MM.1S (cell line): ENCODE measurements at regions not wholly inside any gene's neighbourhood (a gene's known extent, or its start where the extent isn't known, plus 50 kb on each side); places are given as distances from the start of the nearest gene placed in this dataset.

ENCODE experiments used
- DNase-seq: peaks from one replicate; pipeline ENCODE4 v3.0.0-alpha.2; 2015
- H2AFZ ChIP-seq: fragments of 300-600 bp; sonication (generic); 2 replicates; pipeline ENCODE4 v1.6.0; 2016; ENCODE audit warnings: antibody characterized with exemption, low read length
- H3F3A ChIP-seq: fragments of 300-600 bp; sonication (generic); 2 replicates; pipeline ENCODE4 v1.6.1; 2016; ENCODE audit warnings: mild to moderate bottlenecking, antibody characterized with exemption, low read length, moderate library complexity, mixed read lengths; ENCODE audit not compliant: insufficient read depth
- H3K27ac ChIP-seq: fragments of 300-600 bp; sonication (generic); 2 replicates; pipeline ENCODE4 v1.5.1; 2016; ENCODE audit warnings: mild to moderate bottlenecking, low read length
- H3K27me3 ChIP-seq: fragments of 300-600 bp; sonication (generic); replicated peaks from 2 replicates; pipeline ENCODE4 v1.6.0; 2016; ENCODE audit warnings: low read length; ENCODE audit not compliant: insufficient read depth
- H3K36me3 ChIP-seq: fragments of 300-600 bp; sonication (generic); replicated peaks from 2 replicates; pipeline ENCODE4 v1.6.1; 2016; ENCODE audit warnings: mild to moderate bottlenecking, low read length, mixed read lengths; ENCODE audit not compliant: insufficient read depth
- H3K4me1 ChIP-seq: fragments of 300-600 bp; sonication (generic); 2 replicates; pipeline ENCODE4 v1.6.1; 2016; ENCODE audit warnings: low read length, mixed read lengths
- H3K4me2 ChIP-seq: fragments of 300-600 bp; sonication (generic); 2 replicates; pipeline ENCODE4 v1.6.0; 2016; ENCODE audit warnings: low read depth, low read length
- H3K4me3 ChIP-seq: fragments of 300-600 bp; sonication (generic); 2 replicates; pipeline ENCODE4 v1.5.1; 2016; ENCODE audit warnings: low read length, mixed read lengths
- H3K79me2 ChIP-seq: fragments of 300-600 bp; sonication (generic); 2 replicates; pipeline ENCODE4 v1.6.1; 2016; ENCODE audit warnings: mixed run types, low read length, mixed read lengths
- H3K9ac ChIP-seq: fragments of 300-600 bp; sonication (generic); 2 replicates; pipeline ENCODE4 v1.6.1; 2016; ENCODE audit warnings: low read length, mixed read lengths
- H3K9me2 ChIP-seq: fragments of 300-600 bp; sonication (generic); replicated peaks from 2 replicates; pipeline ENCODE4 v1.6.1; 2016; ENCODE audit warnings: mild to moderate bottlenecking, low read length, mixed read lengths; ENCODE audit not compliant: insufficient read depth
- H3K9me3 ChIP-seq: fragments of 300-600 bp; sonication (generic); replicated peaks from 2 replicates; pipeline ENCODE4 v1.6.1; 2016; ENCODE audit warnings: mild to moderate bottlenecking, low read length, mixed read lengths; ENCODE audit not compliant: insufficient read depth
- H4K20me1 ChIP-seq: fragments of 300-600 bp; sonication (generic); 2 replicates; pipeline ENCODE4 v1.6.1; 2016; ENCODE audit warnings: mild to moderate bottlenecking, low read length, moderate library complexity, mixed read lengths; ENCODE audit not compliant: insufficient read depth
- EZH2 ChIP-seq: fragments of 300-600 bp; sonication (generic); optimal IDR thresholded peaks from 2 replicates; pipeline ENCODE3; 2017; ENCODE audit warnings: low read depth, mild to moderate bottlenecking, antibody characterized with exemption, low read length, mixed read lengths
- EZH2phosphoT487 ChIP-seq: fragments of 300-600 bp; sonication (generic); IDR thresholded peaks from 2 replicates; pipeline ENCODE4 v1.6.1; 2018; ENCODE audit warnings: antibody characterized with exemption, low read length
- TF ChIP-seq, protein P1 (sequence below): fragments of 300-600 bp; sonication (generic); IDR thresholded peaks from 2 replicates; pipeline ENCODE4 v1.5.1; 2016; ENCODE audit warnings: antibody characterized with exemption, low read length, mixed read lengths

DNA sequence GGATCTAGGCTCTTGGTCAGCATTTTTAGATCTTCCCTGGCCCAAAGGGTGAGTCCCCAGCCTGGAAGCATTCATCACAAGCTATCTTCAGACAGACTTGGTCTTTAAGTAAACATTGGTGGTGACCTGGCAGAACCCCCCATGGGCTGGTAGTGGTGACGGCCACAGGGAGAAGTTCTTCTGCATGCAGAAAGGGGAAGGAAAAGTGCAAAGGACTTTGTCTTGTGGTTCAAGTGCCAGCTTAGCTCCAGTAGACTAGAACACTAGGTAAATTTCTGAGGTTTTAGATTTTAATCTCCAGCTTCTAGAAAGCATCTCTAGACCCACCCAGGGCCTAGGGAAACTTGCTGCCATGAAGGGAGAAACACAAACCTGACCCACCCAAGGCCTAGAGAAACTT is 584.0 kb downstream of the CHSY3 start:
- no peak overlapping the region for H3K4me2 ChIP-seq
- H3K4me1 ChIP-seq, result no peaks in the 10 kb centered on the region
- no peak for DNase-seq
- H3F3A ChIP-seq, result no peaks in the 10 kb centered on the region
- no peak overlapping the region for H3K27ac ChIP-seq
- no peaks in the 10 kb centered on the region for H3K9me3 ChIP-seq
- no peak for TF ChIP-seq EZH2phosphoT487
- TF ChIP-seq EZH2, result no peak
- TF ChIP-seq, protein P1, sequence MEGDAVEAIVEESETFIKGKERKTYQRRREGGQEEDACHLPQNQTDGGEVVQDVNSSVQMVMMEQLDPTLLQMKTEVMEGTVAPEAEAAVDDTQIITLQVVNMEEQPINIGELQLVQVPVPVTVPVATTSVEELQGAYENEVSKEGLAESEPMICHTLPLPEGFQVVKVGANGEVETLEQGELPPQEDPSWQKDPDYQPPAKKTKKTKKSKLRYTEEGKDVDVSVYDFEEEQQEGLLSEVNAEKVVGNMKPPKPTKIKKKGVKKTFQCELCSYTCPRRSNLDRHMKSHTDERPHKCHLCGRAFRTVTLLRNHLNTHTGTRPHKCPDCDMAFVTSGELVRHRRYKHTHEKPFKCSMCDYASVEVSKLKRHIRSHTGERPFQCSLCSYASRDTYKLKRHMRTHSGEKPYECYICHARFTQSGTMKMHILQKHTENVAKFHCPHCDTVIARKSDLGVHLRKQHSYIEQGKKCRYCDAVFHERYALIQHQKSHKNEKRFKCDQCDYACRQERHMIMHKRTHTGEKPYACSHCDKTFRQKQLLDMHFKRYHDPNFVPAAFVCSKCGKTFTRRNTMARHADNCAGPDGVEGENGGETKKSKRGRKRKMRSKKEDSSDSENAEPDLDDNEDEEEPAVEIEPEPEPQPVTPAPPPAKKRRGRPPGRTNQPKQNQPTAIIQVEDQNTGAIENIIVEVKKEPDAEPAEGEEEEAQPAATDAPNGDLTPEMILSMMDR, result no peak
- no peaks in the 10 kb centered on the region for H3K79me2 ChIP-seq
- no peak overlapping the region for H3K4me3 ChIP-seq
- H3K36me3 ChIP-seq, result no peaks in the 10 kb centered on the region
- H4K20me1 ChIP-seq, result no peaks in the 10 kb centered on the region
- no peaks in the 10 kb centered on the region for H3K9me2 ChIP-seq
- no peak overlapping the region for H3K9ac ChIP-seq
- H3K27me3 ChIP-seq, result no peaks in the 10 kb centered on the region
- H2AFZ ChIP-seq, result no peak overlapping the region

DNA sequence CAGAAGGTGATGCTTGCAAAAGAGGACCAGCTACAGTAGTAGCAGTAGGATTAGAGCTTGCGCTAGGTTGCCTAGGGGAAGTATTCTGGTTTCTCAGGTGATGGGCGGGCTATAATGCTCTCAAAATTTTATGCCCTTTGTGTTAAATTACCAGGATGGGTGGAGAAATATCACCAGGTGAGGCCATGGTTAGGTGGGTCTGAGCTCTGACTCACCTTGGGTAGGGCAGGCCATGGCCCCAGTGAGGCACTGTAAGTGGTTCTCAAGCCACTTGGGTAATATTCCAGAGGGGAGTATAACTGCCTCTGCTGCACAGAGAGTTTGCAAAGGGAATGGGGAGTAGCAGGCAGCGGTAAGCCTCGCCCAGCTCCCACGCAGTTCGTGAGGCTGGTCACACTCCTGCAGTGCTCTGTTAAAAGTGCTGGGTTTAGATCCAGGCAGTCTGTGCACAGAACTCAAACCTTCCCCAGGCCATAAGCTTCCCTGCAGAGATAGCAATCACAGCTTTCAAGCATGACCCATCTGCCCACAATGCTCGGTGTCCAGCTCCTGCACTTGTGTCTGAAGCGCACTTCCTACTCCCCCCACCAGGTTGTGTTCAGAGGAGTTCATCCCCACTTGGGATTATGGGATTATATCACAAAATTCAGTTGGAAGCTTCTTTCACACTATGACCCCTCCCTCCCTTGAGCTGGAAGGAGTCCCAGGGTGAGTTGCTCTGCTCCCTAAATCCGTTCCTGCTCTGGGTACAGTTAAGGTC is 575.0 kb downstream of the CHSY3 start:
- Histone ChIP-seq H2AFZ (no peak overlapping the region), H3K36me3 (no peaks in the 10 kb centered on the region)
- no peak for TF ChIP-seq EZH2

DNA sequence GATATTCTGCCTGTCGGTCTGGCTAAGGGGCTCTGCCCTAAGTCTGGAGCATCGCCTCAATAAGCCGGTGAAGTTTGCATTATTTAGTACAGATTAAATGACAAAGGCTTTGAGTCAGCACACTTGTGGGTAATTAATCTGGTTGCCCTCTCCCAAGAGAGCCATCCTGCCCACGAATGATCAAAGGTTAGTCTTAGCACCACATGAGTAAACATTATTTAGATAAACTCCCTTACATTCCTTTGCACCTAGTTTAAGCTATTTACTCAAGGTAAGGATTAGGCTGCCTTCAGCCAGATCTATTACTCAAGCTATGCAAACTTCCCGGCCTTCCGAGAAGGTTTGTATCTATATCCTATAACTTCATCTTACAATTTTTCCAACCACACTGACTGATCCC is 572.1 kb downstream of the CHSY3 start:
- no peaks in the 10 kb centered on the region for H4K20me1 ChIP-seq
- no peak for TF ChIP-seq EZH2
- TF ChIP-seq, protein P1, result no peak
- no peak for TF ChIP-seq EZH2phosphoT487
- H3K27ac ChIP-seq, result no peak overlapping the region
- no peak overlapping the region for H2AFZ ChIP-seq
- DNase-seq, result no peak
- H3K9ac ChIP-seq, result no peak overlapping the region
- no peak overlapping the region for H3K4me3 ChIP-seq
- no peaks in the 10 kb centered on the region for H3F3A ChIP-seq
- no peak overlapping the region for H3K4me2 ChIP-seq
- no peaks in the 10 kb centered on the region for H3K36me3 ChIP-seq
- H3K4me1 ChIP-seq, result no peaks in the 10 kb centered on the region
- H3K9me2 ChIP-seq, result no peaks in the 10 kb centered on the region
- H3K79me2 ChIP-seq, result no peaks in the 10 kb centered on the region
- no peaks in the 10 kb centered on the region for H3K27me3 ChIP-seq
- H3K9me3 ChIP-seq, result no peaks in the 10 kb centered on the region

More for the DNA sequence above, 575.0 kb downstream of the CHSY3 start:
- Histone ChIP-seq H3K27me3 (no peaks in the 10 kb centered on the region), H3K4me2 (no peak overlapping the region), H3F3A (no peaks in the 10 kb centered on the region), H3K9me3 (no peaks in the 10 kb centered on the region), H3K9me2 (no peaks in the 10 kb centered on the region), H4K20me1 (no peaks in the 10 kb centered on the region), H3K9ac (no peak overlapping the region), H3K79me2 (no peaks in the 10 kb centered on the region), H3K4me1 (no peaks in the 10 kb centered on the region), H3K27ac (no peak overlapping the region), H3K4me3 (no peak overlapping the region)
- no peak for DNase-seq

DNA sequence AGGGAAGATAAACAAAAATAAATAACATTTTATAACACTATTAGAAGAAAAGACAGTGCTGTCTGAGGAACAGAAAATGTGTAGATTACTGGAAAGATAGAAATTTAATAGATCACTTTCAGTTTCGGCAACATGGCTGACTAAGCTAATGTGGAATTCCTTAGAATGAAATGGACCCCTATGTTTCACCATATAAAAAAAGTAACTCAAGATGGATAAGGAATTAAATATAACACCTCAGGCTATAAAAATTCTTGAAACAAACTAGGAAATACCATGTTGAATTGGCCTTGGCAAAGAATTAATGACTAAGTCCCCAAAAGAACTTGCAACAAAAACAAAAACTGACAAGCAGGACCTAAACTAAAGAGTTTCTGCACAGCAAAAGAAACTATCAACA is 558.3 kb downstream of the CHSY3 start:
- no peak overlapping the region for H3K4me3 ChIP-seq
- H3K9me2 ChIP-seq, result no peaks in the 10 kb centered on the region
- H3K4me1 ChIP-seq, result no peaks in the 10 kb centered on the region
- TF ChIP-seq, protein P1, result no peak
- TF ChIP-seq EZH2phosphoT487 (no peak), EZH2 (no peak)
- no peak overlapping the region for H3K9ac ChIP-seq
- H3K27ac ChIP-seq, result no peak overlapping the region
- no peaks in the 10 kb centered on the region for H3K9me3 ChIP-seq
- no peaks in the 10 kb centered on the region for H4K20me1 ChIP-seq
- no peak for DNase-seq
- no peak overlapping the region for H2AFZ ChIP-seq
- no peaks in the 10 kb centered on the region for H3F3A ChIP-seq
- H3K36me3 ChIP-seq, result no peaks in the 10 kb centered on the region
- H3K4me2 ChIP-seq, result no peak overlapping the region
- H3K79me2 ChIP-seq, result no peaks in the 10 kb centered on the region
- H3K27me3 ChIP-seq, result no peaks in the 10 kb centered on the region
